ENCODE measurements at regions not wholly inside any gene's neighbourhood (a gene's known extent, or its start where the extent isn't known, plus 50 kb on each side); places are given as distances from the start of the nearest gene placed in this dataset.

DNA sequence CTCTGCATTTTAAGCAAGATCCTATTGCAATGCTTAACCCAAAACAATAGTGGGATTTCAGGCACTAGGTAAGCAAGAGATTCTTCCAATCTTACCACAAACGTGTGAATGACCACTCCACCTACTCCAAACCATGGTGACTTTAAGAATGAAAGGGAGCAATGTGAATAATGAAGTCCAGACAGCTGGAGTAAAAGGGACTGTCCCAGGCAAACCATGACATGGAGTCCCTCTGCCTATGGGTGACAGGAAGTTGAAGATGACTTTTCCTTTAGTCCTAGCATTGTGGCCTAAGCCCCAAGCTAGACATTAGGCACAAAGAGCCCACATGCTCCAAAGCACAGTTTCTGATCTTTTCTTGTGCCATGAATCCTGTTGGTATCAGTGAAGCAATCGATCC is 179.0 kb downstream of the SHQ1 start:
- Histone ChIP-seq H3K23ac (ENCODE audit: low read depth, low read length) (no peak overlapping the region), H2BK120ac (ENCODE audit: low read depth, low read length) (no peak overlapping the region), H3K4me3 (ENCODE audit: insufficient read depth, low read depth, low read length) (no peak overlapping the region), H3K18ac (ENCODE audit: low read depth, low read length) (no peak overlapping the region), H2BK5ac (ENCODE audit: low read depth, low read length, poor library complexity, severe bottlenecking) (no peak overlapping the region), H4K8ac (ENCODE audit: low read depth in 2 of 2, low read length in 2 of 2) (no peak overlapping the region), H4K20me1 (ENCODE audit: insufficient read depth, low read length) (no peaks in the 10 kb centered on the region), H3K9me3 (ENCODE audit: control insufficient read depth, insufficient read depth, low read length) (no peaks in the 10 kb centered on the region), H2BK15ac (ENCODE audit: low read depth, low read length) (no peak overlapping the region), H2AK5ac (ENCODE audit: low read depth, low read length) (no peak overlapping the region), H2BK20ac (ENCODE audit: low read depth, low read length) (no peak overlapping the region), H3K14ac (replicated peaks; ENCODE audit: low read depth, low read length) (no peak overlapping the region), H3K79me1 (ENCODE audit: low read depth in 1 of 2, low read length in 2 of 2) (no peaks in the 10 kb centered on the region), H3K4me1 (ENCODE audit: control insufficient read depth, insufficient read depth, low read length) (no peaks in the 10 kb centered on the region), H3K4me2 (ENCODE audit: low read depth, low read length) (no peak overlapping the region), H3K36me3 (ENCODE audit: control insufficient read depth, insufficient read depth, low read length) (no peaks in the 10 kb centered on the region), H3K9ac (ENCODE audit: low read depth, low read length) (no peak overlapping the region), H3K9me1 (ENCODE audit: insufficient read depth, low read length) (no peaks in the 10 kb centered on the region), H4K91ac (ENCODE audit: insufficient read depth, low read depth, low read length) (no peak overlapping the region), H3K4ac (ENCODE audit: low read depth, low read length) (no peak overlapping the region), H4K5ac (ENCODE audit: low read depth, low read length) (no peak overlapping the region), H2AK9ac (replicated peaks; ENCODE audit: low read depth, low read length, poor library complexity) (no peak overlapping the region), H3K27me3 (ENCODE audit: control insufficient read depth, insufficient read depth, low read length) (peaks cover 8% of the 10 kb centered on the region; the same call in 1 of the 2 replicates), H3K56ac (ENCODE audit: extremely low read depth, insufficient read depth, low read length) (no peak overlapping the region), H3K27ac (ENCODE audit: insufficient read depth, low read length) (no peak overlapping the region), H2AFZ (replicated peaks; ENCODE audit: low read length, poor library complexity) (no peak overlapping the region)
- TF ChIP-seq BHLHE40 (IDR thresholded peaks at IDR 0.05; ENCODE audit: low read depth, low read length) (no peak), MAZ (IDR thresholded peaks at IDR 0.05; ENCODE audit: borderline replicate concordance, low read depth, low read length) (no peak), MAFK (IDR thresholded peaks at IDR 0.05; ENCODE audit: low read depth, low read length) (no peak), RAD21 (IDR thresholded peaks at IDR 0.05; ENCODE audit: low read length) (no peak), NFE2L2 (IDR thresholded peaks at IDR 0.05; ENCODE audit: low read depth, low read length) (no peak), RCOR1 (IDR thresholded peaks at IDR 0.05; ENCODE audit: insufficient replicate concordance, low read length) (no peak), RFX5 (IDR thresholded peaks at IDR 0.05; ENCODE audit: low read depth, low read length) (no peak)
- TF ChIP-seq, protein P1, sequence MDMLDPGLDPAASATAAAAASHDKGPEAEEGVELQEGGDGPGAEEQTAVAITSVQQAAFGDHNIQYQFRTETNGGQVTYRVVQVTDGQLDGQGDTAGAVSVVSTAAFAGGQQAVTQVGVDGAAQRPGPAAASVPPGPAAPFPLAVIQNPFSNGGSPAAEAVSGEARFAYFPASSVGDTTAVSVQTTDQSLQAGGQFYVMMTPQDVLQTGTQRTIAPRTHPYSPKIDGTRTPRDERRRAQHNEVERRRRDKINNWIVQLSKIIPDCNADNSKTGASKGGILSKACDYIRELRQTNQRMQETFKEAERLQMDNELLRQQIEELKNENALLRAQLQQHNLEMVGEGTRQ (IDR thresholded peaks at IDR 0.05; ENCODE audit: low read depth, low read length): no peak
- DNase-seq (no peak), ATAC-seq (ENCODE audit: low read depth) (no peak)
- CTCF ChIA-PET: no interaction called here
- intact Hi-C loops (cut with micrococcal nuclease): loop anchor here (5.0 kb wide), 1 partner anchor 263 kb away; no protein-coding TSS in a partner anchor
- dilution Hi-C loops (cut with HindIII; ENCODE audit: low sequenced_read_pairs, unreplicated experiment): no loop called here
- POLR2A ChIA-PET (ENCODE audit: unreplicated experiment): no interaction called here
- no CpG with 5 or more reads among the region's 2 CpGs for WGBS, 2 experiments (ENCODE audit: extremely low coverage in 2 of 2, insufficient read length in 1 of 2)
- in situ Hi-C loops (cut with MboI; ENCODE audit: low sequenced_read_pairs): no loop called here
- BruUV-seq (replicated peaks): no TSS peak

All from IMR-90 (cell line).